Superior temporal gyrus (tissue), 1 donor: ENCODE measurements at regions not wholly inside any gene's neighbourhood (a gene's known extent, or its start where the extent isn't known, plus 50 kb on each side); places are given as distances from the start of the nearest gene placed in this dataset.

ENCODE experiments used
- DNase-seq: peaks from one replicate; pipeline ENCODE4 v3.0.0-alpha.2; 2016; ENCODE audit errors: extremely low spot score

DNA sequence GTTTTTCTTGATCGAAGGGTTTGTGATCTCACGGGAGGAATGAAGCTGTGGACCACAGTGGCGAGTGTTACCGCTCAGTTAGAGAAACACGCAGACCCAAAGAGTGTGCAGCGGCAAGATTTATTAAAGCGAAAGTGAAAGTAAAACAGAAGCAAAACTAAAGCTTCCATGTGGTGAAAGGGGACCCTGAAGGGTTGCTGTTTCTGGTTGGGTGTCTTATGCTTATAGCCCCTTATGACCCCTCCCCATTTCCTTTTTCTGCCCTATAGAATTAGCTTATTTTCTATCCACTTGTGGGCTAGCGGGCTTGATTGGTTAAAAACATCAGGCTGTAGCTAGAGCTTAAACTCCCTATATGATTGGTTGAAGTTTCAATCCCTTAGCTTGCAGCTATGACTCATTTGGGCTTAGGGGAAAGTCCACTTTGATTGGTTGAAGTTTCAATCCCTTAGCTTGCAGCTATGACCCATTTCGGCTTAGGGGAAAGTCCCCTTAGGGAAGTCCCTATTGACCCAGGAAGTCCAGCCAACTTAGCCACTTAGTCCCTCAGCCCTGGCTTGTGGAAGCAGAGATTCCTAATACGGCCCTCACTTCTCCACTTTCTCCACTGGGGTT, 171.2 kb upstream of the NWD2 start:
- DNase-seq: no peak

DNA sequence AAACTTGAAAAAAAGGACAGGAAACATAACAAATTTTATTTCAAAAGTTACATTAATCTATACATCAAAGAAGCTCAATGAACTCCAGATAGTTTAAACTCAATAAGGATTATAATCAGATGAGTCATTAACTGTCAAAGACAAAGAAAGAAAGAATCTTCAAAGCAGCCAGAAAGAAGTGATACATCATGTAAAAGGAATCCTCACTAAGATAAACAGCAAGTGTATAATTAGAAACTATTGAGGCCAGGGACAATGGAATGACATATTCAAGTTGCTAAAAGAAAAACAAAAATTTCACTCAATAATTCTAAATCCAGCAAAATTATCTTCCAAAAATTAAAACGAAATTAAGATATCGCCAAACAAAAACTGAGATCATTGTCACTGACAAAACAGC, 161.6 kb upstream of the NWD2 start:
- no peak for DNase-seq

DNA sequence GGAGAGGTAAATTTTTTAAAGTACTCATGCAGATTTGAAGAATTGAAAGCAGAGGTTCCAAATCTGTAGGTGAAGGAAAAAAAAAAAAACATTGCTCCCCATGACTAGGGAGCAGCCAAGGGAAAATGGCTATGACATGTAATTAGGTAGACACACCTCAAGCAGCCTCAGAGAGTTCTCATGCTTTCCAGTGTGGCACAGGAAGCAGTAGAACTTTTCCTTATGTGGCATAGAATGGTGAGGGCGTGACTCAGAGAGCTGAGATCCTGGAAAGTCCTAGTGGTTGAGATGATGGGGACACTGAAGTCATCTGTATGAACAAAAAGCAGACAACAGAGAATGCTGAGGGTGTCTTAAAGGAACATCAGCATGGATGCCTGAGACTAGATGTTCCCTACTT, 148.6 kb upstream of the NWD2 start:
- no peak for DNase-seq

DNA sequence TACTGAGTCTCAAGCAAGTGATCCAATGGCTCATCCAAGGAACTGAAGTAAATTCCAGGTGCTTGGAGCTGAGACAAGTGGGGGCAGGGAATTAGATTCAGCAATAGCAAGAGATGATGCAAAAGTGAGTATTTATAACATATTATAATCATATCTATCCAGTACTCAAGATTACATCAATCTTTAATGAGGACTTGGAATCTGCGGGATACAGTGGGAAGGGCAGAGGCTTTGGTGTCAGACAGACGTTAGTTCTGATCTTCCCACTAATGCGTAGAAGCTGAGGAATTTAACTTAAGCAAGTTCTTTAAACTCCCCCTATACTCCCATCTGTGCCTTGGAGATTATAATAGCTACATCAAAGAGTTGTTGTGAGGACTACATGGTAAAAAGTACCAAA, 143.4 kb upstream of the NWD2 start:
- DNase-seq: peak; percentile 24

DNA sequence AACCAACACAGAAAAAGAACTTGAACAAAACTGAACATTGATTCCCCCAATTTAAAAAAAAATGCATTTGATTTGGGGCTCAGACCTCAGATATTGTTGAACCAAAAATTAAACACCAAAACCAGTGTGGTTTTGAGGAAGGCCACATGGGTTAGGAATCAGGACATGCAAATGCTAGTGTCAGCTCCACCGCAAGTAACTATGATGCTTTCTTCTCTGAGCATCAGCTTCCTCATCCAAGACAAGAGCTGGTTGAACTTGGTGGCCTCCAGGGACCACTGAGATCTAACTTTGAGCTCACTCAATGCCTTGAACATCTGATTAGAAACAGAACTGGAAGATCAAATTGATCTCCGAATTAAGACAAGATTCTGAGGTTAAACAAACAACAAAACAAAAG, 142.9 kb upstream of the NWD2 start:
- no peak for DNase-seq

DNA sequence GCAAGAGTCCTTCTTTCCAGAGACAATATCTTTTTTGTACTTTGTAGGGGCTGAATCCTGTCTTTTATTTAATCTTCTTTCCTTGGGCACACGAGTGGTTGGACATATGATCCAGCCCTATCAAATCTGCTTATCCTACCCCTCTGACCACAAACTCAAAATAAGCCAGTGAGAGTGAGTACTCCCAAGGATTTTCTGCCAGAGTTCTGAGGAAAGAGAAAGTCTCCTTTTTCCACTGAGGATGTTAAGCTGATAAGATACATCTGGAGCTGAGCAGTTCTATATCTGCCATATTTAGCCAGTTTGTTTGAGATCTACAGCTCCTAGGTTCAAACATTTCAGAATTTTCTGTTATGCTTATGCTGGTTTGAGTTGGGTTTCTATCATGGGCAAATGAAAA, 134.8 kb upstream of the NWD2 start:
- DNase-seq: no peak

- no peak for DNase-seq
Measured at GRCh38 chr4:37124800-37125199, 119.7 kb upstream of the NWD2 start.

GRCh38 chr4:37126051-37126450, 118.5 kb upstream of the NWD2 start:
- no peak for DNase-seq

DNA sequence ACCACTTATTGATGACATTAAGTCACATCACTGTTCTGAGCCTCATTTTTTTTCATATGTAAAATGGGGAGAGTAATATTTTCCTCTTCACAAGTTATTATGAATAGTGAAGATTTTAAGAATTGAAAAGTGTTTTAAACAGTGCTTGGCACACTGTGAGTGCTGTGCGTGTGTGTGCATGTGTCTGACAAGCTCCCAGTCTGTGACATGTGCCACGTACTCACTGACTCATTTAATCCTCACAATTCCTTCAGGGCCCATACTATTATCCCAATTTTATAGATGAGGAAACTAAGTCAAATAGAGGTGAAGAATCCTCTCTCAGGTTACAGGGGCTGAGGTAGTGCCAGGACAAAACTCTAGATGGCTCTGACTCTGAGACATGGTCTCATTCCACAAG, 114.1 kb upstream of the NWD2 start:
- no peak for DNase-seq

DNA sequence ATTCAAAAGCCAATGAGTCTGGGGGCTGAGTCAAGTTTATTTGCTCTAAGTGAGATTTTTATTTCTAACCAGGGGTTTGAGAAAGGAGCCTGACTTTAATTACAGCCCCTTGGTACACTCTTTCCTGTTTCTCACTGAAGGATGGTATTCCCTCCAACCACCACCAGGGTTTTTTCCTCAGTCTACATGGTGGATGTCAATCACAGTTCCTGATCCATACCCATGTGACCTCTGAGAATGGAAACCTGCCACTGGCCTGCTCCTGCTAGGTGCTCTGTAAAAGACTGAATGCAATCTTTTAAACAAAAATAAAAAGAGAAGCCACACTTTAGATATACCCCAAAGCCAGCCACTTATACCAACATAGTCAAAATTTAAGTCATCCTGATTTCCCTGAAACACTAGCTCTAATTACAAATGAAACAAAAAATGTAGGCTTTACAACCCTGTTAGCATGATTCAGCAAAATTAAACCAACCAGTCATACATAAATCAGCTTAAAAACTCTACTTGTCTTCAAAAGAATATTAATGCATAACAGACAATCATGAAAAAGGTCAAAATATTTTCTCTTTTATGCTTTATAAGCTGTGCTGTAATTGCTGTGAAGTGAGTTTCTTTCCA, 112.1 kb upstream of the NWD2 start:
- no peak for DNase-seq

DNA sequence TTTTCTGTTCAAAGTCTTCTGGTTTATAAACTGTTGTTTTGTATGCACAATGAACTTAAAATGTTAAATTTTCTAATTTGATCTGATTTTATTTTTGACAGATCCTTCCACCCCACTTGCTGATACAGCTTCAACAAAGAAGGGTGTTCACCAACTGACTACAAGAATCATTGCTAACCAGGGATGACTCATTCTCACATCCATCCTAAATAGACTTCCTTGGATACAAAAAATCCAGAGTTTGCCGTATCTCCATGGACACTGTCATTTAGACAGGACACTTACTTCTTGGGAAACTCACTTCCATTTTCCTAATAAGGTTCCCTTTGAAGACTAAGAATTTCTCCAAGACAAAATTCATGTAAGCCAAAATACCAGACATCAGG, 111.6 kb upstream of the NWD2 start:
- peak; percentile 36 for DNase-seq

DNA sequence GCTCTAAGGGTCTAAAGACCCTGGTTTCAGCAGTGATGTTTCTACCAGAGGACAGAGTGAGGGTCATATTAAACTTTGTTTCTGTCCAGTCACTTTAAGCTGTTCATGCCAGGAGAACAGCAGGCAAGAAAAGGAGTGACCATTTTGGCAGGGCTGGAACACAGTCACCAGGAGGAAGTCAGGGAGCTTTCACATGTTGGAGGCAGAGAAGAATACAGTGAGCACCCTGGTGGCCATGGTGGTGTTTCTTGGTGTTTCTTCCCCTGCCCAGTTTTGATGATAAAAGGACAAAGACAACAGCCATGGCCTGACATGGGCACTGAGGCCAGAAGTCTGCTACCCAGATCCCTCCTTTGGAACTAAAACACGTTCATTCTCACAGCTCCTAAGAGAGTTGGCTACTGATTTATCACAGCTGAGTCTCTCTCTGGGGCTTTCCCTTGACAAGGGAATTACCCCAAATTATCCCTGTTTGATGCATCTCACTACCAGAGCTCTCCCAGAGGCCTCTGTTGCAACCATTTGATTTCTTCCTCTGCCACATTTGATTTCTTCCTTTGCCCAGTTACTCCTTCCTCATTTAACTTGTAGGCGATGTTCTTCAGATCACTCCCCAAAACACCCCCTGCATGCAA, 106.4 kb upstream of the NWD2 start:
- no peak for DNase-seq

DNA sequence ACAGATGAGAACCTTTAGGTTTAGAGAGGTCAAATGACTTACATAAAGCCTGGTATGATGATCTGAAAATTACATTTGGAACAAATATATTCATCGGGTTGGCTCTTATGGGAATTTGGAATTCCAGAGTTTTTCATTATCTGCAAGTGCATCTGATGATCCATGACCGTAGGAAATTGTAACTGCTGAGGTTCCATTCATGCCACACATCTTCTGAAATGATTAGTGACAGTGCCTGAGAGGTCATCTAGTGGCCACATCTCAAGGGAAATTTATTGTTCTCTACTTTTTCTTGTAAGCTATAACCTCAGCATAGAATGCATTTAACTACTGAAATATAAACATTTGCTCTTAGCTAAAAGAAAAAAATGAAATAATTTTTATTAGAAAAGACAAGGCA, 105.8 kb upstream of the NWD2 start:
- no peak for DNase-seq

DNA sequence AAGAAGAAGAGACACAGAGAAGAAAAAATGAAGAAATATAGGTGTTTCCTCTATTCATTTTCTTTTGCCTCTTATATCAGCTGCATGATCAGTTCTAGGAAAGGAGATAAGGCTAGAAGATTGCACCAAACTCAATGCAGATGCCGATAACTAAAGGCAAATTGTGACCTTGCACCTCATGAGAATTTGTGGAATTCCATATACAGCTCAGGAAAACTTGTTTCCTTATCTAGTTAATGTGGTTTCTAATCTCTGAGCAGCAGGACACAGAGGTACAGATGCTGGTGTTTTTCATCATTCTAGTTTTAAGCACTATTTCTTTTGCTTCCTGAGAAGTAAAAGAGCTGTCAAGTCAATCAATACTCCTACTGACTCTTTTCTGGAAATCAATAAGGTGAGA, 104.6 kb upstream of the NWD2 start:
- no peak for DNase-seq

DNA sequence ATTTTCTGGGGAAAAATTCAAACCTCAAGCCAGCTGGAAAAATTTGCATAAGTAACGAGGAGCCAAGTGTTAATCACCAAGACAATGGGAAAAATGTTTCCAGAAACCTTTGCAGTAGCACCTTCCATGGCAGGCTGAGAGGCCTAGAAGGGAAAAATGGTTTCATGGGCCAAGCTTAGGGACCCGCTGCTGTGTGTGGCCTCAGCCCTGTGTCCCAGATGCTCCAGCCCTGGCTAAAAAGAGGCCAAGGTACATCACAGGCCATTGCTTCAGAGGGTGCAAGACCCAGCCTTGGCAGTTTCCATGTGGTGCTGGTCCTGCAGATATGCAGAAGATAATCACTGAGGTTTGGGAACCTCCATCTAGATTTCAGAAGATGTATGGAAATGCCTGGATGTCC, 98.3 kb upstream of the NWD2 start:
- no peak for DNase-seq

- DNase-seq: peak; percentile 64
Measured at GRCh38 chr4:37157476-37158167, 86.9 kb upstream of the NWD2 start.

DNA sequence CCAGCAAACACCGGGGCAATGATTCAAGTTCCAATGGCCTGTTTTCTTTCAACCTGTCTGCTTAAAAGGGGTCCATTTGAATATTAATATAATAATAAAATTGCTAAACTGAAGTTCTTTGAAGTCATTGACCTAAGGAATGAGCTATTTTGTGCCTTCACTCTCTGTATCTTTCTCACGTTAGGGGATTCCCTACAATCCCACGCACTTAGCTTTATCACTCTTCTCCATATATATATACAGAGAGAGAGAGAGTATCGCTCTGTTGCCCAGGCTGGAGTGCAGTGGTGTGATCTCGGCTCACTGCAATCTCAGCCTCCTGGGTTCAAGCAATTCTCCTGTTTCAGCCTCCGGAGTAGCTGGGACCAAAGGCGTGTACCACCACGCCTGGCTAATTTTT, 83.9 kb upstream of the NWD2 start:
- DNase-seq: no peak

DNA sequence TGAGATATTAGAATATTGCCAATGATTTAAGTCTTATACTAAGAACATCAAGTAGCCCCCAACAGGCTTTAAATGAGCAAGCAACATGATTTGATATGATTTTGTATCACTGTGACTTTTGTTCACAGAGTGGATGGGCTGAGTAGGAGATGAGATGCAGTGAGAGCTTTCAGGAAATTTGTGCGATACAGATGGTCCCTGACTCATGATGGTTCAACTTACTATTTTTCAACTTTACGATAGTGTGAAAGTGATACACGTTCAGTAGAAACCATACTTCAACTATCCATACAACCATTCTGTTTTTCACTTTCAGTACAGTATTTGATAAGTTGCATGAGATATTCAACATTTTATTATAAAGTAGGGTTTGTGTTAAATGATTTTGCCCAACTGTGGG, 78.7 kb upstream of the NWD2 start:
- DNase-seq: peak; percentile 17

GRCh38 chr4:37169956-37170355, 74.6 kb upstream of the NWD2 start:
- DNase-seq: peak; percentile 21

GRCh38 chr4:37188100-37188499, 56.4 kb upstream of the NWD2 start:
- DNase-seq: no peak
